CD1c-positive myeloid dendritic cell (primary cell): ENCODE measurements at regions not wholly inside any gene's neighbourhood (a gene's known extent, or its start where the extent isn't known, plus 50 kb on each side); places are given as distances from the start of the nearest gene placed in this dataset.

Source experiments
- DNase-seq: peaks from one replicate; pipeline ENCODE4 v3.0.0-alpha.2; 2016; ENCODE audit errors: extremely low spot score

DNA sequence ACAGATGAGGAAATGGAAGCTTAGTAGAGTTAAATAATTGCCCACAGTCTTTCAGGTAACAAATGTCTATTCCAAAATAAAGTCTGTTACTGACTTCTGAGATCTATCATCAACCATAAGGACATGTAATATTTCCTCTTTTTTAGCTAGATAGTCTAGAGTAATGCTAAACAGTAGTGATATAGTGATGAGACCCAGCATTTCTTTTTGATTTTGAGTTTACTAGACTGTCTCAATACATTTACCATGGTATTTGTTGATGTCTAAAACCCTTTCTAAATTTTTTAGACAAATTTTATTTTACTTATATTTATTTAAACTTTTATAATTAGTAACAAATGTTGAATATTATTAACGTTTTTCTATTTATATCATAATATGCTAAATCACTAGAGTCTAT is 465.1 kb upstream of the SLIT2 start:
- no peak for DNase-seq

DNA sequence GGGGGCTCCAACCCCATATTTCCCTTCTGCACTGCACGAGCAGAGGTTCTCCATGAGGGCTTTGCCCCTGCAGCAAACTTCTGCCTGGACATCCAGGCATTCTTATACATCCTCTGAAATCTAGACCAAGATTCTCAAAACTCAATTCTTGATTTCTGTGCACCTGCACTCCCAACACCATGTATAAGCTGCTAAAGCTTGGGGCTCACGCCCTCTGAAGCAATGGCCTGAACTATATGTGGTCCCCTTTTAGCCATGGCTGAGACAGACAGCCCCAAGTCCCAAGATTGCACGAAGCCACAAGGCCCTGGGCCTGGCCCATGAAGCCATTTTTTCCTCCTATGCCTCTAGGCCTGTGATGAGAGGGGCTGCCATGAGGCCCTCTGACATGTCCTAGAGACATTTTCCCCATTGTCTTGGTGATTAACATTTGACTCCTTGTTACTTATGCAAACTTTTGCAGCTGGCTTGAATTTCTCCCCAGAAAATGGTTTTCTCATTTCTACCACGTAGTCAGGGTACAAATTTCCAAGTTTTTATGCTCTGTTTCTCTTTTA is 468.0 kb upstream of the SLIT2 start:
- no peak for DNase-seq

DNA sequence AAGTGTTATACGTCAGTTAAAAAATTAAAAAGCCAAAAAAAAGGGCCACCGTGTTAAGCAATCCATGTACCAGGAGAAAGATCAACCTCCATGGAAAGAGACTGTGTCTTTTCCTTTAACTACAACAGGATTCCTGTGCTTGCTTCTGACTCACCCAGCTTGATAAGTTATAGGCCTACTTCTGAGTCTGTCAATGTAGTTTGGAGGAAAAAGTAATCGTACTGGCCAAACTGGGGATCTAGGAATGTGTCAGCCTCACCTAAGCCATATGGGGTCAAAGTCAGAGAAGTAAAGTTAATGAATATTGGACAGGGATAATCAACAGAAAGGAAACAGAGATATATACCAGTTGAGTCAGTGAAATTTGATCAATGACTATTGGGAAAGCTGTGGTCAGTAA is 470.8 kb upstream of the SLIT2 start:
- DNase-seq, result no peak

DNA sequence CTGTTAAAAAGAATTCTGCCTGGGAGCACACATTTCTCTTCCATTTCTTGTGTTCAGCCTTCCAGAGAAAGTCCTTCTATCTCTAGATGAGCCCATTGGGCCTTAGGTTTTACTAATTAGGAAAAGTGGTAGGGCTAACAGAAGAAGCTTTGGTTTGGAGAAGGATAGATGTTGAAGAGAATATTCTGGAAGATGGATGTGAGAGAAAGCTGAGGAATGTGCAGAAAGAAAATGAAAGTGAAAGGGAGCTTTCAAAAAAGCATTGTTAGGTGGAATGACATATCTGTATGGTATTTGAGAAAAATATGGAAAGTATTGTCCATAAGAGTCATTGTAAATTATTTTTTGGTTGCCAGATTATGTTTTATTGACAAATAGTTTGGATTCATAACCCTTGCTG is 474.8 kb upstream of the SLIT2 start:
- no peak for DNase-seq

DNA sequence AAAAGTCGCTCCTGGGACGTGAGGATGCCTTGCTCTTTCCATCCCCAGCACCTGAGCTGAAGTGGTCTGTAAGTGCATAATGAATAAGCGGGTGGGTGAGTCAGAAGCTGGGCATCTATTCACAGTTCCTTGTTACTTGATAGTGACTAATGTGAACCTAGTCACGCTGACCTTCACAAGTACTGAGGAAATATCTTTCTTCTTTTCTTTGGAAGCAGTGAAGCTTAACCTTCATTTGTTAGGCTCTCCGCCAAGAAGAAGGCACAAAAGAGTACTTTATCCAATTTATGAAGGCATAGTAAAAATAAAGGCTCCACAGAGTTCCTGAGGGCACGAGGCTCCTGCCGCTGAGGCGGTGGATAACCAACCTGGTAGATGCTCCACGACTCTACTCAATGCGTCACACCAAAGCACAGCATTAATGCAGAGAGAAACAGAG is 475.7 kb upstream of the SLIT2 start:
- no peak for DNase-seq

DNA sequence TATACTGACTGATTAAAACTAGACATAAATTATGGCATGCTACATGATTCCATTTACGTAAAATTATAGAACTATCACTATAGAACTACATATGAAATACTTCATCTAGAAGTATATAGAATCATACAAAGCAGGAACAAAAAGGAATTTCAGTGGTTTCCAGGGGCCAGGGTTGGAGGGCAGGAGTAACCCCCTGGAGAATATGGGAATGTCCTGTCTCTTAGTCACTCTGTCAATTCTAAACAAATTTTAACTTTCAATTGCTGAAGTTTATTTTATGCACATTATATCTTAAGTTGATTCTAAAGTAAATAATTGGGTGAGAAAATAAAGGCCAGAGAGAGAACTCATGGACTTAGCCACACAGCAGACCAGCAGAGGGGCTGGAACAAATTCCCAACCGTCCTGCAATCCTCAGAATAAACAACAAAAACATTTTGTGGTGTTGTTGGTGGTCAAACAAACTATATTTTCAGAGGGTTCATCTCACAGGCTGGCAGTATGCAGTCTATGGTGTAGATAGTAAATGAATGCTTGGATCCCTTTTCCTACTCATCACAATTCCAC is 476.9 kb upstream of the SLIT2 start:
- no peak for DNase-seq

DNA sequence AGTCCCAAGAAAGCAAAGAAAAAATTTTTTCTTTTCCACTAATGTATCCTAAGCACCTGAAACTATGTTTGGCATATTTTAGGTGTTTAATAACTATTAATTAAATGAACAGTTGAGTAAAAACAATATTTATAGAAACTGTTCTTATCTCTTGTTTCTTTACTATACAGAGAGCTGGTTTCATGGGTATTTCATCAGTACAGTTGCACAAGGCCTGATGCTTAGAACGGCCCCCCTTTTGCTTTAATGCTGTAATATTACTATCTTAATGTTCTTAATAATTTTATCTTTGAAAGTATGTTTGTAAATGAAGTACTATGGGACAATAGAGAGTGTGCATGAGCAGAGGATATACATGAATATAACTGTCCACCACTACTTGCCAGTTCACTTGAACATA is 479.1 kb upstream of the SLIT2 start:
- no peak for DNase-seq

DNA sequence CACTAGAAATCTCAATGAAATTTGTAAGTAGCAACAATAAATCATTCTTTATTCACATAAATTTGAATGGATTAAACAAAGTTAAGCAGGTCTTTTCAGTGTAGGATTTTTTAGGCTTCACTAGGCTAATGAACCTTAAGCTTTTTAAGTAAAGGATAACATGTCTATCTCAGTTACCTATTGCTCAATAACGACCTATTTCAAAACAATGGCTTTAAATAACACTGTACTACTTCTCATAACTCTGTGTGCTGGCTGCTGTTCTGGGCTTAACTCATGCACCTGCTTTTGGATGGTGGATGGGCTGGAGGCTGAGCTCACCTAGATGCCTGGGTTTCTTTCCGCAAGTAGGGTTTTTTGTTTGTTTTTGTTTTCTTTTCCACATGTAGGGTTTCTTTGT is 495.0 kb upstream of the SLIT2 start:
- no peak for DNase-seq

DNA sequence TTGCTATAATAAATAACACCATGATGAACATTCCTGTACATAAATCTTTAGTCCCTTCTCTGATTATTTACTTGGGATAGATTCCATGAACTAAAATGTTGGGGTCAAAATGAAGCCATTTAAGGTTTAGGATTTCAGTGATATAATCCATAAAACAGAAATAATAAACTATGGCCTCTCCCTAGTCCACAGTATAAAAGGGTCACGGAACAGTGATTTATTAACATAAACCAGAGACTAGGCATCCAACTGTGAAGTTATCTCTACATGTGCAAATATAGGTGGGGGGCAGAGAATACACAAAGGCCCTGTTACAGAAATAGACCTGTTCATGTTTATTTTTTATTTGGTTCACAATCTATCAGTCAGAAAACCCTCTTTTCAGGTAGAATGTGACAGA is 499.1 kb upstream of the SLIT2 start:
- no peak for DNase-seq

DNA sequence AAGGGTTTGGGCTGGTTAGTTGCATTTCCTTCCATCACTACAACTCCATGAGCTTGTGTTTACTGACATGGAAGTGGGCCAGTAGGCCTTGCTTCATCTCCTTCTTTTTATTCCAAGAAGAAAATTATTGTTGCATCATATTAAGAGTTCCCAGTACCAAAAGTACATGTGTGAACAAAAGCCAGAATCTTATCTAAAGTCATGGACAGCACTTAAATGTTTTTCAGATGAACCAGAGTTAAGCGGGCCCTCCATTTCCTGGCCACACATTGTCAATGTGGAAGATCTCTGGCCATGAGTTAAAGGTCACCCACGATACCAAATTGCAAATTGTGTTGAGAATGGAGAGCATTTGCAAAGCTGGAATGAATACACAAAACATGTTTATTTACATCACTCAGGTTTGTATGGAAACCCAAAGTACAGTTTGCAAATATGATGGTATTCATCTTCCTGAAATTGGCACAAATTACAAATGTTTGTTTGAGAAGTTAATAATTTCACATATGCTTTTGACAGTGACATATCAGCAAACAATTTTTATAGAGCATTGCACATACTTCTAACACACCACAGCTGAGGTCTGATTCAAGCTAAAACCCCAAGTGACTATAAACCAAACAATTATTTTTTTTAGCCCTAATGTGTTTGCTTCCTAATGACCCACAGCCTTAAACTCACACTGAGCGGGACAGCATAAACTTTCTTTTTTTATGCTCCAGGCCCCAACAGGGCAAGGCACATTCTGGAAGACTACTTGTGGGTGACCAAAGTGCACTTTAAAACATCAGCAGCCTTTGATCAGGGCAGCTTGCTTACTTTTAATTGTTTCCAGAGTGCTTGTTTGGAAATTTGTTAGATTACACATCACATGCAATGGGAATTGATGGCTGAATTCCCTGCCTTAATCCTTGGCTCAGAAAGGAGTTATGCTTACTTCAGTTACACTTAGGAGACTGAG is 502.9 kb upstream of the SLIT2 start:
- DNase-seq, result no peak

DNA sequence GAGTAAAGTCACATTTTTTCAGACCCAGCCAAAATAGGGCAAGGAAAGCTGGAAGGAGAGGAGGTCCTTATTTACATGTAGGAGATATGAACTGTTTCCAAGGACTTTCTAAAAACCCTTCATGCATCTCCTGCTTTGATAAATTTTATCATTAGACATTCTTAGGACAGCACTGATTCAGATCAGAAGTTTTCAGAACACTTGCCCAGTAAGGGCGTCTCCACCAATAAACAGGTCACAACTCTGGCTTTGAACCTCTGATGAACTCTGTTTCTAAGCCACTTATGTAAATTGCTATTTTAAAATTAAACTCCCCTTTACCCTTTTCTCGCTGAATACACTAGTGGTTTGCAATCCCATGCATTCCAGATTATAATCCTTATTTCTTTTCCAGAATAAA is 505.3 kb upstream of the SLIT2 start:
- no peak for DNase-seq

DNA sequence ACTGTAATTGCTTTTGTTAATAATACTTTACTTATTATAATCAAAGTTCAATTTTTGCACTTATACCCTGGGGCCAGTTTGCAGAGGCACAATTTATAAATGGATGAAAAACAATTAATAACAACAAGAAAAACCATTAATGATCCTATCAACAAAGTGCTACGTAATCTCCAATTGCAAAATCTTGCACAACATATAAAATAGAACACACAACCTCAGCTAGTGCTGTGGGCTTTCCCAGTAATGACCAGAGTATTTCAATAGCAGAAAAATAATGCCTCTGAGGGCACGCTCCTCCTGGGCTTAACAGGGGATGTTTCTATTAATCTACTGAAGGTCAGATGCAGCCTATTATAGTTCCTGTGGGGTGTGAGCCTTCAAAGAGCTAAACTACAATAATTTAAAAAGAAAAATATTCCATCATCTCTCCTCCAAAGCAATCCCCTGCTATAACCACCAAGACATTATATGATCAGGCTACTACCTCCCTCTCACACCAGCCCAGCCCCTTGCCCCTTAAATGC is 508.5 kb upstream of the SLIT2 start:
- DNase-seq, result no peak

DNA sequence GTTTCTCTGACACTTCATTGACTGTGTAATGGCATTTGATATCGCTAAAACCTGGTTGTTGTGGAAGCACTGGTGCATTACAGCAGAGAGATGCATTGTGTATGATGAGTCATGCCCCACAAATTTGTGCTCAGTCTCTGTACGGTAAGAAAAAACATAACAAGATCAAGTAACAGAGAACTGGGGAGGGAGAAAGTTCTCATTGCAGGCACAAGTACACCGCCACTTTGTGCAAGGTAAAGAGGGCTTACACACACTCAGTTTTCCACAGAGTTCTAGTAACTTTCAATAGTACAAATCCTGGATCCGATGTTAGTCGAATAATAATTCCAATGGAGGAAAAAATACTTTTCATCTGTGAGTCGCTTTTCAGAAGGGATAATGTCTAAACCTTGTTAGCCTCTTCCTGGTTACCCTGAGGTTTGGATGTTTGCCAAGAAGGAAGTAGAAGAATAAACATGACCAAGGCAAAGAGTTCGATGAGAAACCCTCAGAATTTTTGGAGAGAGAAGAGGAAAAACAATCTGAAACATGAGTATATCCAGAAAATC is 512.5 kb upstream of the SLIT2 start:
- DNase-seq, result no peak

DNA sequence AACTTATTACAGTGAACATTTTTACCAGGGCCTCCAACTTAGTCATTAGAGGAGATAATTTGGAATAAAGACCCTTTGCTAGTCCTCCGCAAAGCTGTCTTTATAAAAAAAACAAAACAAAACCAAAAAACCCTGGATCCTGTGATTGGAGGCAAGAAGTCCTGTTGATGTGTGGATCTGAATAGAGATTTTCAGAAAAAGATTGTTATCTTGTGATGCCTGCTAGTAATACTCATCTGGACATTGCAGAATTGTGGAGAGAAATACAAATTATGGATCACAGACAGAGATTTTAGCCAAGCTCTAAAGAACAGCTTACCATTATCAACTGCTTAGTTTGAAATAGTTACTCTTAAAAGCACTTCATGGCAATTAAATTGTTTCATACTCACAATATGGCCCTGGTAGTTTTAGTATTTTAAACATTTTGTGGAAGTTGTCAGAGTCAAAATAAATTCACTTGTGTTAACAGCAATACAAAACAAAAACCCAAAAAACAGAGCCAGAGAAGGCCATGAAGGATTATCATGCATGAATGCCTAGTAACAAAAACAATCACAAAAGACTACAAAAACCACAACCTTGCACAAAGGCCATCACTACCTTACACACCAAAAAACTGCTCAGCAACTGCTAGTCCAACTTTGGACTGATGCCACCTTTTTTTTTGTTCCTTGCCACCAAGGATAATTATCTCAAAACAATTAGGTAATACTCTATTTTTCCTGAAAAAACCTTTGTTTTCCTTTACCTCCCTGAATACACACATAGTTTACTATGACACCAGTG is 514.5 kb upstream of the SLIT2 start:
- no peak for DNase-seq

DNA sequence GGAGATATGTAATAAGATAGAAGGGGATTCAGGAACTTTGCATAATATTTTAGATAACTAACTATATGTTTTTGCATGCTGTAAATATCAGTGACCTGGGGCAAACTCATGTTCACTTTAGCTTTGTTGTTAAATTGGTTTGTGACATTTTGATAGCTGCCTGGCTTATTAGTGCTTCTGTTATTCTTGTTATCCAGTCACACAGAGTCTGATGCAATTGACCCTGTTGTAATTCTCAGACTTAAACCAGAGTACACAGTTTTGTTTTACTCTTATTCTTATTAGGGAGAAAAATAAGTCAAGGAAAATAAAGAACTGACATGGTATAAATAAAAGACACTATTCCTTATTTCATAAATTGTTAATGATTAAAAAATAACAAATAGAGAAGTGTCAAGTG is 516.7 kb upstream of the SLIT2 start:
- DNase-seq, result no peak

DNA sequence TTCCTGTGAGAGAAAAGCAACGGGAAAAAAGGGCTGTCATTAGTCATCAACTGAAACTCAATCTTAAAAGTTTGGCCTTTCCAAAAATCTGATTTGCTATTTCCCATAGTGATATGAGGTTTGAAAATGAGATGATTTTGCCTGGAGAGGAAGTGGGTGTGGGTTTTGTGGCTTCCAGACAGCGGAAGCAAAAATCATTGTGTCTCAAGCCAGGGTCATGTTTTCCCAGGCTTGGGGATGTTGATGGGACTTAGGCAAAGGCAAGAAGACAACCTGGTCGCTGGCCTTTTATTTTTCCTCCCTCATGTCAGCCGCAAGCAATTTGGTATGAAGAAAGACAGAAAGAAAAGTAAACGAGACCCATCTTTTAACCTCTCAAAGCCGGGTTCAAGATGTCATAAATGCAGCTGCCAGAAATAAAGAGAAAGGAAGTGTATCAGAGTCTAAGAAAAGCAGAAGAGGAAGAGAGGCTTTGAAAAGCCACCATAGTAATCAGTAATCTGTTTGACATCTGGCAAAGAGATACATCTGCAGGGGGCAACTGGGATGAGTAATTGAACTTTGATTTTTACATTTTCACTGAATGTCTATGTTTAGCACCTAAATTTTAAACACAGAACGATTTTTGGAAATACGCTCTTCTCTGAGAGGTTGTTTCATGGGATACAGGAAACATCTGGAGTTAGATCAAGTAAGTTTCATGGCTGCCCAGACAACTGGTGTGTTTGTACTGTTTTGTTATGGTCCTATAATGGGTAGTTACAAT is 521.6 kb upstream of the SLIT2 start:
- no peak for DNase-seq

DNA sequence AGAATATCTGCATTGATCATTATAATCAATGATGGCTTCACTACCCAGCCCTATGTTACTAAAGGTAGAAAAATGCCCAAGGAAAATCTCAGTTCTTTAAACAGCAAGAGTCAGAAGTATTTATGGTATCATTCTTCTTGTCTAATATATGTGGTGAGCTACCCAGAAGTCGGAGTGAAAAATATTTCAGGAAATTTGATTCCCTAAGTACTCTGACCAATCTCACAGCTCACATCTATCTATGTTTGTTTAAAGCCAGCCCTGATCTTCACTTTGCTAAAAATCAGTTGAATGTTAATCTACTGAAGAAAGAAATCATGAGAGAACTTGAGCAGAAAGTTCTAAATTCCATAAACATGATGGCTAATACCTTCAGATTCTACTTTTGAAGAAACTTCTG is 522.9 kb upstream of the SLIT2 start:
- no peak for DNase-seq

DNA sequence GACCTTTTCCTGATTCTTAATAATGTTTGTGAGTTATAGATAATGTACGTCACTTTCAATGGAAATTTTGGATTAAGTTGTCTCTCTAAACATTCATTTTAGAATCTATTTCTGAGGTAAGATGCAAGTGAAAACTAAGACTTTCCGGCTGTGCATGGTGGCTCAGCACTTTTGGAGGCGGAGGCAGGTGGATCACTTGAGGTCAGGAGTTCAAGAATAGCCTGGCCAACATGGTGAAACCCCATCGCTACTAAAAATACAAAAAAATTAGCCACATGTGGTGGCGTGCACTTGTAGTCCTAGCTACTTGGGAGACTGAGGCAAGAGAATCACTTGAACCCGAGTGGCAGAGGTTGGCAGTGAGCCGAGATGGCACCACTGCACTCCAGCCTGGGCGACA is 524.6 kb upstream of the SLIT2 start:
- DNase-seq, result no peak

DNA sequence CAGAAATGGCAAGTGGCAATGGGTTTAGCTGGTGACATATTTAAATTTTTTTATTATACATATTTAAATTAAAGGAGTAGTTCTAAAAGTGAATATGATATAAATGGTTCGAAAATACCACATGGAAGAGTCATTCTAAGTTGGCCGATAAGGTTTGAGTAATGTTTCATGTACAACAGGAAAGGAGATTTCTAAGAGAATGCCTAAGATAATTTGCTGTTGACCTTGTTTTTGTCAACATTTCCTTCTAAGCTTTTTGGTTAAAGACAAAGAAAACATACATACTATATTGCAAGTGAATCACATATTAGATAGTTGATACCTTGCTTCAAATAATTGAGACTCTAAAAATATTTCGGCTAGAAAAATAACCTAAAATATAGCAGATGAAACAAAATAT is 526.6 kb upstream of the SLIT2 start:
- DNase-seq, result no peak

DNA sequence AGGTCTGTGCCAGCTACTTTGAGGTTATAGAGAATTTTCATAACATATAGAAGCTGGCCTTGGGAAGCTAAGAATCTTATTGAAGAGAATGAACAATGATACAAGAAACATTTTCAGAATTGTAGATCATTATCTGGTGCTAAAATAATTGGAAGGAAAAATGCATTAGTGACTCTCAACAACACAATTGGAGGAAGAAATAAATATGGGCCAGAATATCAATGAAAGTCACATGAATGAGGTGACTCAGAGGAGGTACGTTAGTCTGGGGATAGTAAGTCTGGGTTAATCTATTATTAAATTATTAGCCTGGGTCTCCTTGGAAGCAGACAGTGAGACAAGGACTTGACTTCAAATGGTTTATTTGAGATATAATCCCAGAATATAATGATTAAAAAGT is 529.3 kb upstream of the SLIT2 start:
- no peak for DNase-seq

DNA sequence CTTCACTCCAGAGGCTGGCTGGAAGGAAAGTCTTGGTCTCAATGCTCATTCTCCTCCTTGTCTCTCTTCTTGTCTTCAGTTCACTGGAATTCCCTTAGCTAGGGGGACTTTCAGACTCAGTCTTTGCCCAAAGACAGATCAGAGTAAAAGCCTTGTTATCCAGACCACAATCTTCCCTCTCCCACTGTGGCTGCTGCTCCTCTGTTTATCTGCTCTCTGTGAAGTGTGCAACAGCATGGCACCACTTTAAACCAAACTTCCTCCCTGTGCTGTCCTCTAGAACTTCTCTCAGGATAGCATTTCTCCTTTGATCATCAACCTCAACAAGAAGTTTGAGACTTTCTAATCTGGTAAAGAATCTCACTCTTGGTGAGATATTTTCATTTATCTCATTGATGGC is 530.1 kb upstream of the SLIT2 start:
- no peak for DNase-seq
